ENCODE measurements at regions not wholly inside any gene's neighbourhood (a gene's known extent, or its start where the extent isn't known, plus 50 kb on each side); places are given as distances from the start of the nearest gene placed in this dataset.

GRCh38 chr11:32006799-32007388, 84.0 kb upstream of the RCN1 start:
- Mint-ChIP-seq H3K4me1 (peaks cover 0 to 2% (median 0%) of the 10 kb centered on the region in 3 donors), H3K27ac (no peak overlapping the region), H3K4me3 (no peak overlapping the region), H3K9me3 (no peaks in the 10 kb centered on the region), H3K27me3 (peaks cover 28 to 34% of the 10 kb centered on the region in 2 donors), H3K36me3 (no peaks in the 10 kb centered on the region)
- 0% methylated on average over 3 of the region's 5 CpGs for WGBS (ENCODE audit: insufficient coverage)
- Histone ChIP-seq H3K27me3 (replicated peaks in 1 of 2; ENCODE audit: control insufficient read depth in 2 of 2, extremely low read depth in 1 of 2, insufficient read depth in 2 of 2, low read length in 1 of 2) (peaks cover 0 to 24% of the 10 kb centered on the region in 2 experiments), H3K9me3 (no peaks in the 10 kb centered on the region), H3K4me3 (ENCODE audit: control insufficient read depth in 1 of 2, extremely low read depth in 1 of 2, low read length in 1 of 2) (no peak overlapping the region), H3K27ac (ENCODE audit: low read length) (no peak overlapping the region), H3K4me1 (ENCODE audit: control insufficient read depth in 1 of 2, extremely low read depth in 1 of 2, insufficient read depth in 2 of 2, low read length in 2 of 2) (no peaks in the 10 kb centered on the region), H3K36me3 (ENCODE audit: control insufficient read depth in 2 of 2, extremely low read depth in 1 of 2, insufficient read depth in 1 of 2, low read length in 1 of 2) (no peaks in the 10 kb centered on the region)
- DNase-seq = peak in 10 of 35 experiments; percentile 1 to 49 (median 6)
- peak in 1 of 4 experiments; percentile 33 for ATAC-seq (replicated peaks in 1 of 4)
- ChIA-PET CTCF (interaction anchor here (0.6 to 1.3 kb wide), 11 partner anchors 9 to 860 kb away, joined by 3 to 5 read pairs (median 3); no protein-coding TSS in a partner anchor), POLR2A (no interaction called here)

GRCh38 chr11:32005786-32006416, 85.0 kb upstream of the RCN1 start:
- H3K27me3 ChIP-seq (replicated peaks in 1 of 2; ENCODE audit: control insufficient read depth in 2 of 2, extremely low read depth in 1 of 2, insufficient read depth in 2 of 2, low read length in 1 of 2) = peaks cover 0 to 21% of the 10 kb centered on the region in 2 experiments
- H3K27ac ChIP-seq (ENCODE audit: low read length) = no peak overlapping the region
- CTCF ChIA-PET = no interaction called here
- WGBS (ENCODE audit: insufficient coverage) = 91% methylated on average over 7 of the region's 13 CpGs
- H3K4me3 Mint-ChIP-seq = no peak overlapping the region
- no peaks in the 10 kb centered on the region for H3K36me3 Mint-ChIP-seq
- no peak for DNase-seq
- H3K4me1 ChIP-seq (ENCODE audit: control insufficient read depth in 1 of 2, extremely low read depth in 1 of 2, insufficient read depth in 2 of 2, low read length in 2 of 2) = no peaks in the 10 kb centered on the region
- peaks cover 0 to 2% (median 0%) of the 10 kb centered on the region in 3 donors for H3K4me1 Mint-ChIP-seq
- peaks cover 29 to 32% of the 10 kb centered on the region in 2 donors for H3K27me3 Mint-ChIP-seq
- H3K9me3 Mint-ChIP-seq = no peaks in the 10 kb centered on the region
- no peak overlapping the region for H3K27ac Mint-ChIP-seq
- no peak for ATAC-seq (replicated peaks in 1 of 4)
- POLR2A ChIA-PET = no interaction called here
- no peaks in the 10 kb centered on the region for H3K9me3 ChIP-seq
- no peaks in the 10 kb centered on the region for H3K36me3 ChIP-seq (ENCODE audit: control insufficient read depth in 2 of 2, extremely low read depth in 1 of 2, insufficient read depth in 1 of 2, low read length in 1 of 2)
- H3K4me3 ChIP-seq (ENCODE audit: control insufficient read depth in 1 of 2, extremely low read depth in 1 of 2, low read length in 1 of 2) = no peak overlapping the region

GRCh38 chr11:32003335-32003734, 87.5 kb upstream of the RCN1 start:
- H3K9me3 Mint-ChIP-seq = no peaks in the 10 kb centered on the region
- H3K27ac Mint-ChIP-seq = no peak overlapping the region
- no peak overlapping the region for H3K4me3 ChIP-seq (ENCODE audit: control insufficient read depth in 1 of 2, extremely low read depth in 1 of 2, low read length in 1 of 2)
- peaks cover 0 to 2% (median 0%) of the 10 kb centered on the region in 3 donors for H3K4me1 Mint-ChIP-seq
- no peak overlapping the region for H3K27ac ChIP-seq (ENCODE audit: low read length)
- CTCF ChIA-PET = no interaction called here
- H3K4me1 ChIP-seq (ENCODE audit: control insufficient read depth in 1 of 2, extremely low read depth in 1 of 2, insufficient read depth in 2 of 2, low read length in 2 of 2) = no peaks in the 10 kb centered on the region
- no peak for DNase-seq
- H3K27me3 ChIP-seq (replicated peaks in 1 of 2; ENCODE audit: control insufficient read depth in 2 of 2, extremely low read depth in 1 of 2, insufficient read depth in 2 of 2, low read length in 1 of 2) = peaks cover 0 to 9% of the 10 kb centered on the region in 2 experiments
- no peak for ATAC-seq (replicated peaks in 1 of 4)
- H3K36me3 Mint-ChIP-seq = no peaks in the 10 kb centered on the region
- WGBS (ENCODE audit: insufficient coverage) = 82% methylated on average over 8 of the region's 9 CpGs
- H3K27me3 Mint-ChIP-seq = peaks cover 17 to 26% of the 10 kb centered on the region in 2 donors
- H3K36me3 ChIP-seq (ENCODE audit: control insufficient read depth in 2 of 2, extremely low read depth in 1 of 2, insufficient read depth in 1 of 2, low read length in 1 of 2) = no peaks in the 10 kb centered on the region
- H3K9me3 ChIP-seq = no peaks in the 10 kb centered on the region
- no peak overlapping the region for H3K4me3 Mint-ChIP-seq
- POLR2A ChIA-PET = no interaction called here

- ChIA-PET CTCF (no interaction called here), POLR2A (no interaction called here)
- Mint-ChIP-seq H3K27me3 (peaks cover 17 to 30% of the 10 kb centered on the region in 2 donors), H3K4me1 (peaks cover 0 to 2% (median 0%) of the 10 kb centered on the region in 3 donors), H3K36me3 (no peaks in the 10 kb centered on the region), H3K27ac (no peak overlapping the region), H3K4me3 (no peak overlapping the region), H3K9me3 (no peaks in the 10 kb centered on the region)
- no peak for DNase-seq
- Histone ChIP-seq H3K27me3 (replicated peaks in 1 of 2; ENCODE audit: control insufficient read depth in 2 of 2, extremely low read depth in 1 of 2, insufficient read depth in 2 of 2, low read length in 1 of 2) (peaks cover 0 to 9% of the 10 kb centered on the region in 2 experiments), H3K4me3 (ENCODE audit: control insufficient read depth in 1 of 2, extremely low read depth in 1 of 2, low read length in 1 of 2) (no peak overlapping the region), H3K9me3 (no peaks in the 10 kb centered on the region), H3K4me1 (ENCODE audit: control insufficient read depth in 1 of 2, extremely low read depth in 1 of 2, insufficient read depth in 2 of 2, low read length in 2 of 2) (no peaks in the 10 kb centered on the region), H3K27ac (ENCODE audit: low read length) (no peak overlapping the region), H3K36me3 (ENCODE audit: control insufficient read depth in 2 of 2, extremely low read depth in 1 of 2, insufficient read depth in 1 of 2, low read length in 1 of 2) (no peaks in the 10 kb centered on the region)
- ATAC-seq (replicated peaks in 1 of 4) = no peak
- WGBS (ENCODE audit: insufficient coverage) = no CpG with 5 or more reads among the region's 2 CpGs
Measured at GRCh38 chr11:32002311-32002710, 88.6 kb upstream of the RCN1 start.

- ChIA-PET POLR2A (no interaction called here), CTCF (no interaction called here)
- H3K36me3 ChIP-seq (ENCODE audit: control insufficient read depth in 2 of 2, extremely low read depth in 1 of 2, insufficient read depth in 1 of 2, low read length in 1 of 2) = no peaks in the 10 kb centered on the region
- no peak for ATAC-seq (replicated peaks in 1 of 4)
- Mint-ChIP-seq H3K27ac (no peak overlapping the region), H3K9me3 (no peaks in the 10 kb centered on the region), H3K4me3 (no peak overlapping the region), H3K4me1 (peaks cover 14 to 18% (median 17%) of the 10 kb centered on the region in 3 donors), H3K36me3 (no peaks in the 10 kb centered on the region), H3K27me3 (peaks cover 6 to 28% of the 10 kb centered on the region in 2 donors)
- H3K4me3 ChIP-seq (ENCODE audit: control insufficient read depth in 1 of 2, extremely low read depth in 1 of 2, low read length in 1 of 2) = no peak overlapping the region
- H3K9me3 ChIP-seq = no peaks in the 10 kb centered on the region
- no peak overlapping the region for H3K27ac ChIP-seq (ENCODE audit: low read length)
- peaks cover 0 to 7% of the 10 kb centered on the region in 2 experiments for H3K4me1 ChIP-seq (ENCODE audit: control insufficient read depth in 1 of 2, extremely low read depth in 1 of 2, insufficient read depth in 2 of 2, low read length in 2 of 2)
- H3K27me3 ChIP-seq (replicated peaks in 1 of 2; ENCODE audit: control insufficient read depth in 2 of 2, extremely low read depth in 1 of 2, insufficient read depth in 2 of 2, low read length in 1 of 2) = peaks cover 0 to 5% of the 10 kb centered on the region in 2 experiments
- DNase-seq = no peak
- WGBS (ENCODE audit: insufficient coverage) = no CpG with 5 or more reads among the region's 2 CpGs
Measured at GRCh38 chr11:31997955-31998354, 92.9 kb upstream of the RCN1 start.

- ATAC-seq (replicated peaks in 1 of 4) = no peak
- Mint-ChIP-seq H3K36me3 (no peaks in the 10 kb centered on the region), H3K4me3 (no peak overlapping the region), H3K27ac (no peak overlapping the region), H3K9me3 (no peaks in the 10 kb centered on the region), H3K4me1 (peaks cover 14 to 18% (median 17%) of the 10 kb centered on the region in 3 donors), H3K27me3 (peaks cover 6 to 16% of the 10 kb centered on the region in 2 donors)
- Histone ChIP-seq H3K4me3 (ENCODE audit: control insufficient read depth in 1 of 2, extremely low read depth in 1 of 2, low read length in 1 of 2) (no peak overlapping the region), H3K27me3 (replicated peaks in 1 of 2; ENCODE audit: control insufficient read depth in 2 of 2, extremely low read depth in 1 of 2, insufficient read depth in 2 of 2, low read length in 1 of 2) (no peaks in the 10 kb centered on the region), H3K36me3 (ENCODE audit: control insufficient read depth in 2 of 2, extremely low read depth in 1 of 2, insufficient read depth in 1 of 2, low read length in 1 of 2) (no peaks in the 10 kb centered on the region), H3K27ac (ENCODE audit: low read length) (no peak overlapping the region), H3K9me3 (no peaks in the 10 kb centered on the region), H3K4me1 (ENCODE audit: control insufficient read depth in 1 of 2, extremely low read depth in 1 of 2, insufficient read depth in 2 of 2, low read length in 2 of 2) (peaks cover 0 to 7% of the 10 kb centered on the region in 2 experiments)
- POLR2A ChIA-PET = no interaction called here
- CTCF ChIA-PET = interaction anchor here in 1 of 2 donors (1.0 kb wide), 1 partner anchor 11 kb away, joined by 3 read pairs; no protein-coding TSS in a partner anchor
- WGBS (ENCODE audit: insufficient coverage) = 86% methylated on average over 5 of the region's 7 CpGs
- DNase-seq = no peak
Measured at GRCh38 chr11:31996159-31996881, 94.6 kb upstream of the RCN1 start.

Data from T-cell (primary cell).